Endothelial cell of umbilical vein (primary cell): ENCODE measurements at regions not wholly inside any gene's neighbourhood (a gene's known extent, or its start where the extent isn't known, plus 50 kb on each side); places are given as distances from the start of the nearest gene placed in this dataset.

ENCODE experiments used
- BruUV-seq: library from RNA; stranded (reverse); fragments of 400-500 nt; replicated peaks from 2 replicates; lab custom pipeline; 2021; lab: Mats Ljungman, UMichigan
- CTCF ChIA-PET: fragments of 300-600, 350-600 bp; sonication (Branson Sonifier 250); formaldehyde crosslinking; loops from one replicate; lab custom pipeline; 2021; ENCODE audit warnings: antibody characterized with exemption, inconsistent platforms; lab: Charles Lee
- POLR2A ChIA-PET: fragments of 300-600, 350-600 bp; sonication (Branson Sonifier 250); formaldehyde crosslinking; loops from one replicate; lab custom pipeline; 2021; ENCODE audit warnings: antibody characterized with exemption, inconsistent platforms; lab: Charles Lee
- DNase-seq: peaks from one replicate; pipeline ENCODE4 v3.0.0-alpha.2; 2011; ENCODE audit warnings: low read depth, low spot score
- FAIRE-seq: peaks from 2 replicates; lab custom pipeline; 2011; peaks lifted over from hg19 to GRCh38; lab: Jason Lieb, UNC
- H2AFZ ChIP-seq: 2 replicates; pipeline ENCODE4 v1.6.0; 2012; ENCODE audit warnings: low read depth, low read length, control low read depth, inconsistent platforms
- H3K27ac ChIP-seq: 2 replicates; pipeline ENCODE4 v1.5.1; 2011; ENCODE audit warnings: low read depth, mild to moderate bottlenecking, control low read depth, low read length, moderate library complexity; ENCODE audit not compliant: insufficient read depth
- H3K27me3 ChIP-seq, 2 experiments: 2 replicates each; pipeline versions ENCODE4 v1.6.0 to v1.6.1; 2011; ENCODE audit warnings: low read length in 2 of 2, mixed read lengths in 1 of 2; ENCODE audit not compliant: control insufficient read depth in 2 of 2, insufficient read depth in 2 of 2
- H3K36me3 ChIP-seq, 2 experiments: 2 replicates in 1 of 2; 3 replicates in 1 of 2; pipeline ENCODE4 v1.5.1; 2011; ENCODE audit warnings: low read length in 2 of 2, mild to moderate bottlenecking in 1 of 2, moderate library complexity in 1 of 2; ENCODE audit not compliant: control insufficient read depth in 2 of 2, insufficient read depth in 2 of 2; ENCODE audit errors: extremely low read depth in 1 of 2
- H3K4me1 ChIP-seq: 3 replicates; pipeline ENCODE4 v1.5.1; 2011; ENCODE audit warnings: mild to moderate bottlenecking, low read length; ENCODE audit not compliant: control insufficient read depth, insufficient read depth; ENCODE audit errors: extremely low read depth
- H3K4me2 ChIP-seq: 2 replicates; pipeline ENCODE4 v1.6.1; 2011; ENCODE audit warnings: low read length, control low read depth, mixed read lengths; ENCODE audit not compliant: insufficient read depth
- H3K4me3 ChIP-seq, 3 experiments: fragments of 200-600 bp in 1 of 3; sonication (generic), shearing (Covaris generic) in 1 of 3; replicated peaks in 1 of 3; 2 replicates each; pipeline ENCODE4 v1.5.1; 2011 to 2016; ENCODE audit warnings: control low read depth in 3 of 3, low read length in 3 of 3, mild to moderate bottlenecking in 2 of 3, inconsistent platforms in 1 of 3, low read depth in 1 of 3, moderate library complexity in 1 of 3; ENCODE audit not compliant: insufficient read depth in 1 of 3
- H3K79me2 ChIP-seq: 2 replicates; pipeline ENCODE4 v1.6.0; 2012; ENCODE audit warnings: low read length, inconsistent platforms; ENCODE audit not compliant: control insufficient read depth, insufficient read depth
- H3K9ac ChIP-seq: replicated peaks from 2 replicates; pipeline ENCODE3; 2011; ENCODE audit warnings: low read length, control low read depth; ENCODE audit not compliant: insufficient read depth; ENCODE audit errors: extremely low read depth
- H3K9me1 ChIP-seq: replicated peaks from 3 replicates; pipeline ENCODE4 v1.6.0; 2011; ENCODE audit warnings: mild to moderate bottlenecking, low read length; ENCODE audit not compliant: control insufficient read depth, insufficient read depth; ENCODE audit errors: extremely low read depth
- H3K9me3 ChIP-seq: replicated peaks from 2 replicates; pipeline ENCODE4 v1.5.1; 2012; ENCODE audit warnings: low read length, inconsistent platforms; ENCODE audit not compliant: control insufficient read depth, insufficient read depth
- H4K20me1 ChIP-seq: replicated peaks from 2 replicates; pipeline ENCODE3; 2011; ENCODE audit warnings: mild to moderate bottlenecking, low read length; ENCODE audit not compliant: control insufficient read depth, insufficient read depth; ENCODE audit errors: extremely low read depth
- EZH2 ChIP-seq: IDR thresholded peaks from 2 replicates; pipeline ENCODE4 v1.6.1; 2012; ENCODE audit warnings: borderline replicate concordance, low read depth, mild to moderate bottlenecking, moderate library complexity, low read length, inconsistent platforms; ENCODE audit not compliant: severe bottlenecking
- FOS ChIP-seq: IDR thresholded peaks from 2 replicates; pipeline ENCODE4 v1.6.1; 2011; ENCODE audit warnings: mild to moderate bottlenecking, low read length, moderate library complexity, borderline replicate concordance; ENCODE audit not compliant: insufficient read depth
- GATA2 ChIP-seq: IDR thresholded peaks from 2 replicates; pipeline ENCODE4 v1.7.0; 2011; ENCODE audit warnings: low read depth, mild to moderate bottlenecking, moderate library complexity, mixed read lengths, low read length; ENCODE audit not compliant: insufficient read length, insufficient read depth
- JUN ChIP-seq: IDR thresholded peaks from 2 replicates; pipeline ENCODE4 v1.6.1; 2011; ENCODE audit warnings: borderline replicate concordance, low read depth; ENCODE audit not compliant: insufficient read length, insufficient read depth
- MYC ChIP-seq: IDR thresholded peaks from one replicate; pipeline ENCODE4 v1.6.1; 2011; ENCODE audit warnings: mild to moderate bottlenecking, low read depth, low read length
- POLR2A ChIP-seq: IDR thresholded peaks from 2 replicates; pipeline ENCODE4 v1.6.1; 2012; ENCODE audit warnings: low read depth, mild to moderate bottlenecking, control low read depth, low read length
- POLR2AphosphoS5 ChIP-seq: IDR thresholded peaks from 2 replicates; pipeline ENCODE4 v1.6.1; 2012; ENCODE audit warnings: low read depth, mild to moderate bottlenecking, control low read depth, low read length, moderate library complexity; ENCODE audit not compliant: insufficient read depth
- dilution Hi-C: fragments of 300-500 bp; cut with MboI; formaldehyde crosslinking; loops from one replicate; pipeline ENCODE4 v1.15.0; 2019; ENCODE audit warnings: low sequenced_read_pairs; ENCODE audit not compliant: extremely low pct_ligation_motif_present
- intact Hi-C: fragments of 100-400 bp; cut with micrococcal nuclease; formaldehyde crosslinking; loops from one replicate; pipeline ENCODE4 v1.10.0; 2022
- TF ChIP-seq, protein P1 (sequence below): IDR thresholded peaks from 2 replicates; pipeline ENCODE4 v1.6.1; 2011; ENCODE audit not compliant: insufficient read depth, insufficient read length
- TF ChIP-seq, protein P2 (sequence below), 2 donors: IDR thresholded peaks; 1 replicate in 1 of 2; 2 replicates in 1 of 2; pipeline ENCODE4 v1.5.1; 2011; ENCODE audit warnings: low read length in 2 of 2, mild to moderate bottlenecking in 2 of 2, moderate library complexity in 2 of 2, control low read depth in 1 of 2, inconsistent platforms in 1 of 2, low read depth in 1 of 2; ENCODE audit not compliant: insufficient read depth in 1 of 2; ENCODE audit errors: extremely low read depth in 1 of 2

DNA sequence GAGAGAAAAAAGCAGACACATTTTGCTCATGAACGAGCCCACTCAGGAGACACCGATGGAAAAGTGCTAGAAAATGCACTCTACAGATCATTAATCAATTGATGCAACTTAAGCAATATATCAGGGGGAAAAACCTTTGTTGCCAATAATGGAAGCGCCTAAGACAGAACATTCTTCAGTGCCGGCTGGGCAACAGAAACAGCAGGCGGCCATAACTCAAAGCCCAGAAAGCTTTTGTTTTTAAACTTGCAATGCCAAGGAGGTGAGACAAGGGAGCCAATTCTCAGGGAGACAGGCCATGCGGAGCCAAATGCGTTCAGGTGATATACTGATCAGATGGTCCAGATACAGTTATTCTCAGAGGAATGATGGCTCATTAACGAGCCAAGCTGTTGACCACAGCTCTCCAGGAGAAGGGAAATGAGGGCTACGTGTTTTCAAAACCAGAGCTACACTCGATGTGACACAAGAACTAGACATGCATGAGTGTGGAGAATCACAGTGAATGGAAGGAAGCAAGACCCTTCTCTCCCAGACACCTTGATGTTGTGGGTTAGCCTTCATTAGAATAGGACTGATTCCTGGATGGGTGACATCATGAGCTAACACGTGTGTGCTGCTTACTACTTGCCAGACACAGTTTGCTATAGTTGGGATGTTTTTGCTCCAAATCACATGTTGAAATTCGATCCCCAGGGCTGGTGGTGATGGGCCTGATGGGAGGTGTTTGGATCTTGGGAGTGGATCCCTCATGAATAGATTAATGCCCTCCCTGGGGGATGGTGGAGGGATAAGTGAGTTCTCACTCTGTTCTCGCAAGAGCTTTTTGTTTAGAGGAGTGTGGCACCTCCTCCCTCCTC lies 79.1 kb upstream of the KCNMA1 start:
- BruUV-seq = no TSS peak
- Histone ChIP-seq H3K79me2 (no peaks in the 10 kb centered on the region), H3K4me3 (no peak overlapping the region), H3K36me3 (no peaks in the 10 kb centered on the region), H3K9me3 (no peaks in the 10 kb centered on the region), H3K27ac (no peak overlapping the region), H3K4me2 (no peak overlapping the region), H2AFZ (no peak overlapping the region), H4K20me1 (no peaks in the 10 kb centered on the region), H3K9ac (no peak overlapping the region), H3K9me1 (no peaks in the 10 kb centered on the region), H3K27me3 (no peaks in the 10 kb centered on the region), H3K4me1 (peaks cover 5% of the 10 kb centered on the region)
- intact Hi-C loops = loop anchor here (5.0 kb wide), 1 partner anchor 311 kb away; the partner anchor contains the start of gene POLR3A
- DNase-seq (no peak), FAIRE-seq (no peak)
- ChIA-PET CTCF (interaction anchor here (1.0 to 14.8 kb wide), 7 partner anchors 18 to 551 kb away, joined by 3 to 317 read pairs (median 3); no protein-coding TSS in a partner anchor), POLR2A (no interaction called here)
- no peak for TF ChIP-seq MYC
- TF ChIP-seq GATA2 = no peak
- TF ChIP-seq POLR2AphosphoS5 = no peak
- no peak for TF ChIP-seq FOS
- TF ChIP-seq JUN = no peak
- no peak for TF ChIP-seq EZH2
- TF ChIP-seq POLR2A = no peak
- TF ChIP-seq, protein P1, sequence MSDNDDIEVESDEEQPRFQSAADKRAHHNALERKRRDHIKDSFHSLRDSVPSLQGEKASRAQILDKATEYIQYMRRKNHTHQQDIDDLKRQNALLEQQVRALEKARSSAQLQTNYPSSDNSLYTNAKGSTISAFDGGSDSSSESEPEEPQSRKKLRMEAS = no peak
- TF ChIP-seq, protein P2, sequence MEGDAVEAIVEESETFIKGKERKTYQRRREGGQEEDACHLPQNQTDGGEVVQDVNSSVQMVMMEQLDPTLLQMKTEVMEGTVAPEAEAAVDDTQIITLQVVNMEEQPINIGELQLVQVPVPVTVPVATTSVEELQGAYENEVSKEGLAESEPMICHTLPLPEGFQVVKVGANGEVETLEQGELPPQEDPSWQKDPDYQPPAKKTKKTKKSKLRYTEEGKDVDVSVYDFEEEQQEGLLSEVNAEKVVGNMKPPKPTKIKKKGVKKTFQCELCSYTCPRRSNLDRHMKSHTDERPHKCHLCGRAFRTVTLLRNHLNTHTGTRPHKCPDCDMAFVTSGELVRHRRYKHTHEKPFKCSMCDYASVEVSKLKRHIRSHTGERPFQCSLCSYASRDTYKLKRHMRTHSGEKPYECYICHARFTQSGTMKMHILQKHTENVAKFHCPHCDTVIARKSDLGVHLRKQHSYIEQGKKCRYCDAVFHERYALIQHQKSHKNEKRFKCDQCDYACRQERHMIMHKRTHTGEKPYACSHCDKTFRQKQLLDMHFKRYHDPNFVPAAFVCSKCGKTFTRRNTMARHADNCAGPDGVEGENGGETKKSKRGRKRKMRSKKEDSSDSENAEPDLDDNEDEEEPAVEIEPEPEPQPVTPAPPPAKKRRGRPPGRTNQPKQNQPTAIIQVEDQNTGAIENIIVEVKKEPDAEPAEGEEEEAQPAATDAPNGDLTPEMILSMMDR (IDR thresholded peaks at IDR 0.05; ENCODE audit: extremely low read depth in 1 of 2, insufficient read depth in 1 of 2, low read depth in 1 of 2, low read length in 2 of 2) = no peak
- dilution Hi-C loops = no loop called here
